HFF-Myc (cell line): ENCODE measurements at regions not wholly inside any gene's neighbourhood (a gene's known extent, or its start where the extent isn't known, plus 50 kb on each side); places are given as distances from the start of the nearest gene placed in this dataset.

Source experiments
- DNase-seq: peaks from one replicate; pipeline ENCODE4 v3.0.0-alpha.2; 2011; ENCODE audit warnings: low read depth; ENCODE audit errors: extremely low read depth
- H3K4me3 ChIP-seq: replicated peaks from 2 replicates; pipeline ENCODE4 v1.5.1; 2011; ENCODE audit warnings: low read depth, mild to moderate bottlenecking, control low read depth, low read length
- TF ChIP-seq, protein P1 (sequence below): IDR thresholded peaks from 2 replicates; pipeline ENCODE4 v1.5.1; 2012; ENCODE audit warnings: mild to moderate bottlenecking, low read depth, low read length, control low read depth; ENCODE audit errors: missing control alignments

DNA sequence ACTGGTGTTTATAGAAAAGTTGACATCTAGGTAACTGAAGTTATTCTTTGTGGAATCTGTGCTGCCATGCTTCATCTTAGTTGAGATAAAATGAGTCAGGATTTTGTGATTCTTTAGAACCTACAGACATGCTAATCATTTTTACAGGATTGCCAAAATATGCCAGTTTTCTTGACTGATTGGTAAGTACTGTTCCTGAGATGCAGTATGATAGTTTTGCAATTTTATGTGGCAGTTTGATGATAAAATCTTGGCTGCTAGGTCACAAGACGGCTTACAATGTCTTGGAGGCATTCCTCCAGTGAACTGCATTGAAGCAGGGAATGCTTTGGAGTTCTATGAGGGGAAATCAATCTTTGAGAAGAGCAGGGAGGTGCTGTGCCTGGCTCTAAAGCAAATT is 104.4 kb upstream of the ESX1 start:
- no peak overlapping the region for H3K4me3 ChIP-seq
- TF ChIP-seq, protein P1, sequence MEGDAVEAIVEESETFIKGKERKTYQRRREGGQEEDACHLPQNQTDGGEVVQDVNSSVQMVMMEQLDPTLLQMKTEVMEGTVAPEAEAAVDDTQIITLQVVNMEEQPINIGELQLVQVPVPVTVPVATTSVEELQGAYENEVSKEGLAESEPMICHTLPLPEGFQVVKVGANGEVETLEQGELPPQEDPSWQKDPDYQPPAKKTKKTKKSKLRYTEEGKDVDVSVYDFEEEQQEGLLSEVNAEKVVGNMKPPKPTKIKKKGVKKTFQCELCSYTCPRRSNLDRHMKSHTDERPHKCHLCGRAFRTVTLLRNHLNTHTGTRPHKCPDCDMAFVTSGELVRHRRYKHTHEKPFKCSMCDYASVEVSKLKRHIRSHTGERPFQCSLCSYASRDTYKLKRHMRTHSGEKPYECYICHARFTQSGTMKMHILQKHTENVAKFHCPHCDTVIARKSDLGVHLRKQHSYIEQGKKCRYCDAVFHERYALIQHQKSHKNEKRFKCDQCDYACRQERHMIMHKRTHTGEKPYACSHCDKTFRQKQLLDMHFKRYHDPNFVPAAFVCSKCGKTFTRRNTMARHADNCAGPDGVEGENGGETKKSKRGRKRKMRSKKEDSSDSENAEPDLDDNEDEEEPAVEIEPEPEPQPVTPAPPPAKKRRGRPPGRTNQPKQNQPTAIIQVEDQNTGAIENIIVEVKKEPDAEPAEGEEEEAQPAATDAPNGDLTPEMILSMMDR, result no peak
- DNase-seq, result no peak

- H3K4me3 ChIP-seq, result no peak overlapping the region
- peak; percentile 71 for DNase-seq
- TF ChIP-seq, protein P1, result no peak
These were observed 96.5 kb upstream of the ESX1 start for GRCh38 chrX:104351173-104351769.

DNA sequence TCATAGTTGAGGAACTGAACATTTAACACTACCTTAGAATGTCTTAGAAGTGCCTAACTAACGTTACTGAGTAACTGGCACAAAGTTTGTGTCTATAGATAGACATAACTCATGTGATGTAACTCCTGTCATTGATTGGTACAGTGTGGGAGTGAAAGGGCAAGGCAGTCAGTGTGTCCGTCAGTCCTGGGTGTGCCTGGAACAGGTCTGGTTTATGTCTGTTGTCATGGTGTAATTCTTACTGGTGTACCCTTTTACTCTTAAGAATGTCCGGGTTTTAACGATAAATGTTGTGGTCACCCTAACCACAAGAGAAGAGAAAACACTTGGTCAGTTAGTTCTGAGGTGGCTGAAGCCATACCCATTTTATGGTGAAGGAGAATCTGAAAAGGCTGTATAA is 93.1 kb upstream of the ESX1 start:
- no peak overlapping the region for H3K4me3 ChIP-seq
- no peak for DNase-seq
- TF ChIP-seq, protein P1, result no peak

DNA sequence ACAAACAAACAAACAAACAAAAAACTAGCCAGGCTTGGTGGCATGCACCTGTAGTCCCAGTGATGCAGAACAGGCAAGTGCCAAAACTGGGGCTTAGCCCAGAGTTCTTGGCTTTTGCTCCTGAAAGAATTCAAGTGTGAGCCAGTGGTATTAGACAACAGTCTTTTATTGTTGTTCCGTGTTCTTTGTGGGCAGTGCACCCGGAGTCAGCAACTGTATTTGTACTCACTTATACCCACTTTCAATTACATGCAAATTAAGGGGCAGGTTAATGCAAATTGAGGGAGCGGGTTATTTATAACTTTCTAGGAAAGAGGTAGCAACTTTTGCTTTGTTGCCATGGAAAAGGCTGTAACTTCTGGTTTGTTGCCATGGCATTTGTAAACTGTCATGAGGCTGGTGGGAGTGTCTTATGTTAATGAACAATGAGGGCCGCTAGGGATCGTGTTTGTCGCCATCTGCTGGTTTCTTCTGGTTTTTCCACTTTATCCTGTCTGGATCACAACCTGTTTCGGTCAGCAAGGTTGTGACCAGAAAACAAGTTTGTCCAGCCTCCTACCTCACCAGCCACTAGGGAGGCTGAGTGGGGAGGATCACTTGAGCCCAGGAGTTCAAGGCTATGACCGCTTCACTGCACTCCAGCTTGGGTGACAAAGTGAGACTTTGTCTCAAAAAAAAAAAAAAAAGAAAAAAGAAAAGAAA is 88.8 kb upstream of the ESX1 start:
- TF ChIP-seq, protein P1, result peak; percentile 50

GRCh38 chrX:104342065-104342464 is 87.3 kb upstream of the ESX1 start:
- H3K4me3 ChIP-seq, result no peak overlapping the region
- DNase-seq, result no peak
- TF ChIP-seq, protein P1, result no peak

More for the DNA sequence above, 88.8 kb upstream of the ESX1 start:
- DNase-seq, result peak; percentile 61
- no peak overlapping the region for H3K4me3 ChIP-seq

DNA sequence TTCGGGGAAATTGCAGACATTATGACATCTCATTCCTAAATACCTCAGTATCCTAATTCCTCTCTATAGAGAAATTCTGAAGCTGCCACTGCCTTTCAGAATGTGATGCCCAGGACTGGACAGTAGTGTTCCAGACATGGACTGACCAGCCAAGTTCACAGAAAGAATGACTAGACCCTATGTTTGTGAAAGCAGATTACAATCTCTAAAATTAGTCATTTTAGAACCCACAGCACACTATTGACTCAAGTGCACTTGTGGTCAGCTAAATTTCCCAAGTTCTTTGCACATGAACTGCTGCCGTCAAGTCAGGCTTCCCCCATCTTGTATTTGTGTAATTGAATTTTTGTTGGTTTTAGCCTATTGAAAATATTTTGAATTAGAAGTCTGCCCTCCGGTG is 81.0 kb upstream of the ESX1 start:
- TF ChIP-seq, protein P1, result no peak
- DNase-seq, result no peak
- H3K4me3 ChIP-seq, result no peak overlapping the region

GRCh38 chrX:104334971-104335370 is 80.2 kb upstream of the ESX1 start:
- H3K4me3 ChIP-seq, result no peak overlapping the region
- TF ChIP-seq, protein P1, result no peak
- DNase-seq, result no peak
